ENCODE measurements at regions not wholly inside any gene's neighbourhood (a gene's known extent, or its start where the extent isn't known, plus 50 kb on each side); places are given as distances from the start of the nearest gene placed in this dataset.

- ChIA-PET CTCF (no interaction called here), POLR2A (no interaction called here)
- DNase-seq: no peak
- peaks cover 0 to 20% (median 9%) of the 10 kb centered on the region in 4 experiments for H3K4me1 ChIP-seq (ENCODE audit: control extremely low read depth in 1 of 4, control insufficient read depth in 4 of 4, insufficient read depth in 4 of 4, low read length in 3 of 4)
- H3K27ac ChIP-seq (ENCODE audit: insufficient read depth in 1 of 2, low read depth in 1 of 2, low read length in 2 of 2, poor library complexity in 1 of 2, severe bottlenecking in 2 of 2): no peak overlapping the region
- 96% methylated on average over 8 of the region's 10 CpGs for WGBS (ENCODE audit: insufficient coverage)
- H3K27me3 ChIP-seq (replicated peaks in 2 of 5; ENCODE audit: control insufficient read depth in 4 of 5, insufficient read depth in 5 of 5, low read length in 4 of 5): no peaks in the 10 kb centered on the region
- no peaks in the 10 kb centered on the region for H3K36me3 ChIP-seq (ENCODE audit: control insufficient read depth in 4 of 4, insufficient read depth in 4 of 4, low read length in 3 of 4)
- no peaks in the 10 kb centered on the region for H3K9me3 ChIP-seq (ENCODE audit: control extremely low read depth in 1 of 5, control insufficient read depth in 4 of 5, insufficient read depth in 2 of 5, low read depth in 1 of 5, low read length in 4 of 5)
- H3K4me3 ChIP-seq (ENCODE audit: control insufficient read depth in 1 of 7, extremely low read depth in 1 of 7, insufficient read depth in 4 of 7, low read depth in 2 of 7, low read length in 6 of 7): no peak overlapping the region
Measured at GRCh38 chr15:67944010-67944641, 104.3 kb upstream of the RNU6-1 start.

GRCh38 chr15:67945131-67945530 lies 105.3 kb upstream of the RNU6-1 start:
- CTCF ChIA-PET: no interaction called here
- Histone ChIP-seq H3K27me3 (replicated peaks in 2 of 5; ENCODE audit: control insufficient read depth in 4 of 5, insufficient read depth in 5 of 5, low read length in 4 of 5) (no peaks in the 10 kb centered on the region), H3K9me3 (ENCODE audit: control extremely low read depth in 1 of 5, control insufficient read depth in 4 of 5, insufficient read depth in 2 of 5, low read depth in 1 of 5, low read length in 4 of 5) (no peaks in the 10 kb centered on the region), H3K36me3 (ENCODE audit: control insufficient read depth in 4 of 4, insufficient read depth in 4 of 4, low read length in 3 of 4) (no peaks in the 10 kb centered on the region), H3K4me1 (ENCODE audit: control extremely low read depth in 1 of 4, control insufficient read depth in 4 of 4, insufficient read depth in 4 of 4, low read length in 3 of 4) (peaks cover 0 to 20% (median 9%) of the 10 kb centered on the region in 4 experiments), H3K4me3 (ENCODE audit: control insufficient read depth in 1 of 7, extremely low read depth in 1 of 7, insufficient read depth in 4 of 7, low read depth in 2 of 7, low read length in 6 of 7) (no peak overlapping the region), H3K27ac (ENCODE audit: insufficient read depth in 1 of 2, low read depth in 1 of 2, low read length in 2 of 2, poor library complexity in 1 of 2, severe bottlenecking in 2 of 2) (no peak overlapping the region)
- POLR2A ChIA-PET: no interaction called here
- 100% methylated on average over 1 of the region's 2 CpGs for WGBS (ENCODE audit: insufficient coverage)
- DNase-seq: no peak

- ChIA-PET CTCF (interaction anchor here (1.2 kb wide), 1 partner anchor 11 kb away, joined by 4 read pairs; no protein-coding TSS in a partner anchor), POLR2A (no interaction called here)
- peak overlapping the region in 1 of 2 experiments; percentile 11 for H3K27ac ChIP-seq (ENCODE audit: insufficient read depth in 1 of 2, low read depth in 1 of 2, low read length in 2 of 2, poor library complexity in 1 of 2, severe bottlenecking in 2 of 2)
- no peak overlapping the region for H3K4me3 ChIP-seq (ENCODE audit: control insufficient read depth in 1 of 7, extremely low read depth in 1 of 7, insufficient read depth in 4 of 7, low read depth in 2 of 7, low read length in 6 of 7)
- peak in 2 of 3 donors; percentile 32 to 38 for DNase-seq
- no peaks in the 10 kb centered on the region for H3K27me3 ChIP-seq (replicated peaks in 2 of 5; ENCODE audit: control insufficient read depth in 4 of 5, insufficient read depth in 5 of 5, low read length in 4 of 5)
- 91% methylated on average over 4 of the region's 6 CpGs for WGBS (ENCODE audit: insufficient coverage)
- no peaks in the 10 kb centered on the region for H3K9me3 ChIP-seq (ENCODE audit: control extremely low read depth in 1 of 5, control insufficient read depth in 4 of 5, insufficient read depth in 2 of 5, low read depth in 1 of 5, low read length in 4 of 5)
- no peaks in the 10 kb centered on the region for H3K36me3 ChIP-seq (ENCODE audit: control insufficient read depth in 4 of 4, insufficient read depth in 4 of 4, low read length in 3 of 4)
- H3K4me1 ChIP-seq (ENCODE audit: control extremely low read depth in 1 of 4, control insufficient read depth in 4 of 4, insufficient read depth in 4 of 4, low read length in 3 of 4): peaks cover 0 to 20% (median 9%) of the 10 kb centered on the region in 4 experiments
Measured at GRCh38 chr15:67945951-67946700, 106.3 kb upstream of the RNU6-1 start.

GRCh38 chr15:67946701-67947100 lies 106.9 kb upstream of the RNU6-1 start:
- Histone ChIP-seq H3K27ac (ENCODE audit: insufficient read depth in 1 of 2, low read depth in 1 of 2, low read length in 2 of 2, poor library complexity in 1 of 2, severe bottlenecking in 2 of 2) (peak overlapping the region in 1 of 2 experiments; percentile 11), H3K27me3 (replicated peaks in 2 of 5; ENCODE audit: control insufficient read depth in 4 of 5, insufficient read depth in 5 of 5, low read length in 4 of 5) (no peaks in the 10 kb centered on the region), H3K9me3 (ENCODE audit: control extremely low read depth in 1 of 5, control insufficient read depth in 4 of 5, insufficient read depth in 2 of 5, low read depth in 1 of 5, low read length in 4 of 5) (no peaks in the 10 kb centered on the region), H3K4me3 (ENCODE audit: control insufficient read depth in 1 of 7, extremely low read depth in 1 of 7, insufficient read depth in 4 of 7, low read depth in 2 of 7, low read length in 6 of 7) (no peak overlapping the region), H3K36me3 (ENCODE audit: control insufficient read depth in 4 of 4, insufficient read depth in 4 of 4, low read length in 3 of 4) (no peaks in the 10 kb centered on the region), H3K4me1 (ENCODE audit: control extremely low read depth in 1 of 4, control insufficient read depth in 4 of 4, insufficient read depth in 4 of 4, low read length in 3 of 4) (peaks cover 0 to 20% (median 9%) of the 10 kb centered on the region in 4 experiments)
- WGBS (ENCODE audit: insufficient coverage): 100% methylated on average over 1 of the region's 4 CpGs
- POLR2A ChIA-PET: no interaction called here
- DNase-seq: peak; percentile 16 to 55 (median 44)
- CTCF ChIA-PET: interaction anchor here (1.2 to 1.6 kb wide), 2 partner anchors 9 to 11 kb away, joined by 4 to 6 read pairs; no protein-coding TSS in a partner anchor

- H3K4me3 ChIP-seq (ENCODE audit: control insufficient read depth in 1 of 7, extremely low read depth in 1 of 7, insufficient read depth in 4 of 7, low read depth in 2 of 7, low read length in 6 of 7): no peak overlapping the region
- CTCF ChIA-PET: interaction anchor here (1.6 kb wide), 1 partner anchor 9 kb away, joined by 6 read pairs; no protein-coding TSS in a partner anchor
- H3K36me3 ChIP-seq (ENCODE audit: control insufficient read depth in 4 of 4, insufficient read depth in 4 of 4, low read length in 3 of 4): no peaks in the 10 kb centered on the region
- WGBS (ENCODE audit: insufficient coverage): 98% methylated on average over 5 of the region's 8 CpGs
- no peak for DNase-seq
- no peak overlapping the region for H3K27ac ChIP-seq (ENCODE audit: insufficient read depth in 1 of 2, low read depth in 1 of 2, low read length in 2 of 2, poor library complexity in 1 of 2, severe bottlenecking in 2 of 2)
- POLR2A ChIA-PET: no interaction called here
- H3K27me3 ChIP-seq (replicated peaks in 2 of 5; ENCODE audit: control insufficient read depth in 4 of 5, insufficient read depth in 5 of 5, low read length in 4 of 5): no peaks in the 10 kb centered on the region
- H3K9me3 ChIP-seq (ENCODE audit: control extremely low read depth in 1 of 5, control insufficient read depth in 4 of 5, insufficient read depth in 2 of 5, low read depth in 1 of 5, low read length in 4 of 5): no peaks in the 10 kb centered on the region
- H3K4me1 ChIP-seq (ENCODE audit: control extremely low read depth in 1 of 4, control insufficient read depth in 4 of 4, insufficient read depth in 4 of 4, low read length in 3 of 4): peaks cover 0 to 18% (median 9%) of the 10 kb centered on the region in 4 experiments
Measured at GRCh38 chr15:67947254-67948039, 106.7 kb upstream of the PIAS1 start.

- Histone ChIP-seq H3K4me1 (ENCODE audit: control extremely low read depth in 1 of 4, control insufficient read depth in 4 of 4, insufficient read depth in 4 of 4, low read length in 3 of 4) (peaks cover 0 to 18% (median 9%) of the 10 kb centered on the region in 4 experiments), H3K4me3 (ENCODE audit: control insufficient read depth in 1 of 7, extremely low read depth in 1 of 7, insufficient read depth in 4 of 7, low read depth in 2 of 7, low read length in 6 of 7) (no peak overlapping the region), H3K36me3 (ENCODE audit: control insufficient read depth in 4 of 4, insufficient read depth in 4 of 4, low read length in 3 of 4) (no peaks in the 10 kb centered on the region), H3K9me3 (ENCODE audit: control extremely low read depth in 1 of 5, control insufficient read depth in 4 of 5, insufficient read depth in 2 of 5, low read depth in 1 of 5, low read length in 4 of 5) (no peaks in the 10 kb centered on the region), H3K27ac (ENCODE audit: insufficient read depth in 1 of 2, low read depth in 1 of 2, low read length in 2 of 2, poor library complexity in 1 of 2, severe bottlenecking in 2 of 2) (no peak overlapping the region), H3K27me3 (replicated peaks in 2 of 5; ENCODE audit: control insufficient read depth in 4 of 5, insufficient read depth in 5 of 5, low read length in 4 of 5) (no peaks in the 10 kb centered on the region)
- ChIA-PET POLR2A (no interaction called here), CTCF (interaction anchor here (1.1 to 1.6 kb wide), 2 partner anchors 10 to 40 kb away, joined by 3 to 6 read pairs; no protein-coding TSS in a partner anchor)
- WGBS (ENCODE audit: insufficient coverage): no CpG with 5 or more reads among the region's 2 CpGs
- no peak for DNase-seq
Measured at GRCh38 chr15:67948215-67948614, 105.9 kb upstream of the PIAS1 start.
